CD14-positive monocyte (primary cell): ENCODE measurements at regions not wholly inside any gene's neighbourhood (a gene's known extent, or its start where the extent isn't known, plus 50 kb on each side); places are given as distances from the start of the nearest gene placed in this dataset.
A peak's percentile ranks its signal among the peaks of the same experiment; 100 is the strongest.

ENCODE experiments used
- DNase-seq, 3 donors: peaks; one replicate each; pipeline ENCODE4 v3.0.0-alpha.2; 2011 to 2022
- H2AFZ ChIP-seq: 2 replicates; pipeline ENCODE4 v1.6.0; 2012; ENCODE audit warnings: mild to moderate bottlenecking, low read depth, low read length, inconsistent platforms; ENCODE audit not compliant: insufficient read depth, poor library complexity, severe bottlenecking
- H3K27ac ChIP-seq, 2 donors: 1 replicate in 1 of 2; 2 replicates in 1 of 2; pipeline ENCODE4 v1.5.1; 2012 to 2013; ENCODE audit warnings: low read length in 2 of 2, control low read depth in 1 of 2, inconsistent platforms in 1 of 2, low read depth in 1 of 2, mild to moderate bottlenecking in 1 of 2
- H3K27me3 ChIP-seq, 2 donors: one replicate each; pipeline versions ENCODE4 v1.6.0 to v1.6.1; 2011 to 2013; ENCODE audit warnings: low read length in 2 of 2; ENCODE audit not compliant: control insufficient read depth in 2 of 2, insufficient read depth in 2 of 2
- H3K36me3 ChIP-seq, 2 donors: replicated peaks in 1 of 2; 1 replicate in 1 of 2; 2 replicates in 1 of 2; pipeline versions ENCODE4 v1.5.1 to v1.6.1; 2012 to 2013; ENCODE audit warnings: low read length in 2 of 2, control low read depth in 1 of 2, inconsistent platforms in 1 of 2, mild to moderate bottlenecking in 1 of 2; ENCODE audit not compliant: insufficient read depth in 2 of 2, control insufficient read depth in 1 of 2
- H3K4me1 ChIP-seq, 2 donors: 1 replicate in 1 of 2; 2 replicates in 1 of 2; pipeline versions ENCODE4 v1.5.1 to v1.6.1; 2012 to 2013; ENCODE audit warnings: low read length in 2 of 2, control low read depth in 1 of 2, inconsistent platforms in 1 of 2, mild to moderate bottlenecking in 1 of 2, moderate library complexity in 1 of 2; ENCODE audit not compliant: insufficient read depth in 2 of 2, control insufficient read depth in 1 of 2
- H3K4me2 ChIP-seq: replicated peaks from 2 replicates; pipeline ENCODE3; 2012; ENCODE audit warnings: low read length, moderate library complexity, mild to moderate bottlenecking; ENCODE audit not compliant: poor library complexity, severe bottlenecking; ENCODE audit errors: extremely low read depth
- H3K4me3 ChIP-seq, 3 experiments: fragments of 200-600 bp in 1 of 3; sonication (generic) in 1 of 3; replicated peaks in 1 of 3; 1 replicate in 2 of 3; 2 replicates in 1 of 3; pipeline ENCODE4 v1.5.1; 2011 to 2013; ENCODE audit warnings: low read length in 3 of 3, mild to moderate bottlenecking in 3 of 3, control low read depth in 2 of 3, low read depth in 2 of 3, inconsistent platforms in 1 of 3, moderate library complexity in 1 of 3
- H3K79me2 ChIP-seq: 2 replicates; pipeline ENCODE4 v1.6.0; 2012; ENCODE audit warnings: mild to moderate bottlenecking, control low read depth, inconsistent platforms, low read length, moderate library complexity; ENCODE audit not compliant: insufficient read depth
- H3K9ac ChIP-seq: 2 replicates; pipeline ENCODE4 v1.6.0; 2017; ENCODE audit warnings: low read length, mild to moderate bottlenecking; ENCODE audit not compliant: insufficient read depth, poor library complexity, severe bottlenecking
- H3K9me3 ChIP-seq, 2 donors: replicated peaks in 1 of 2; 1 replicate in 1 of 2; 2 replicates in 1 of 2; pipeline versions ENCODE4 v1.5.1 to v1.6.1; 2012 to 2013; ENCODE audit warnings: low read length in 2 of 2, control low read depth in 1 of 2; ENCODE audit not compliant: control insufficient read depth in 1 of 2, insufficient read depth in 1 of 2
- H4K20me1 ChIP-seq: 2 replicates; pipeline ENCODE4 v1.6.0; 2012; ENCODE audit warnings: mild to moderate bottlenecking, low read length, control low read depth, moderate library complexity; ENCODE audit not compliant: insufficient read depth
- H3K27ac Mint-ChIP-seq, 7 donors: one replicate each; pipeline ENCODE4 v1.8.0; 2020; ENCODE audit warnings: mild to moderate bottlenecking in 7 of 7, mixed read lengths in 7 of 7, moderate library complexity in 6 of 7, inconsistent platforms in 2 of 7
- H3K27me3 Mint-ChIP-seq, 3 donors: one replicate each; pipeline ENCODE4 v1.8.0; 2021 to 2022; ENCODE audit warnings: low read depth in 3 of 3, mild to moderate bottlenecking in 3 of 3, mixed read lengths in 3 of 3, moderate library complexity in 3 of 3, inconsistent platforms in 1 of 3
- H3K36me3 Mint-ChIP-seq, 2 donors: one replicate each; pipeline ENCODE4 v1.8.0; 2020; ENCODE audit warnings: mixed read lengths in 2 of 2, inconsistent platforms in 1 of 2, mild to moderate bottlenecking in 1 of 2
- H3K4me1 Mint-ChIP-seq: one replicate; pipeline ENCODE4 v1.8.0; 2020; ENCODE audit warnings: mild to moderate bottlenecking, mixed read lengths
- H3K4me3 Mint-ChIP-seq, 2 donors: one replicate each; pipeline ENCODE4 v1.8.0; 2020; ENCODE audit warnings: mild to moderate bottlenecking in 2 of 2, mixed read lengths in 2 of 2, moderate library complexity in 1 of 2
- H3K9me3 Mint-ChIP-seq, 7 donors: one replicate each; pipeline ENCODE4 v1.8.0; 2020 to 2022; ENCODE audit warnings: mixed read lengths in 7 of 7, mild to moderate bottlenecking in 6 of 7, moderate library complexity in 6 of 7, inconsistent platforms in 2 of 7
- CTCF ChIP-seq: fragments of 200-600 bp; IDR thresholded peaks from one replicate; pipeline ENCODE4 v1.8.0; 2022; ENCODE audit warnings: antibody characterized with exemption, mild to moderate bottlenecking
- WGBS: methylation state at CpG from one replicate; pipeline ENCODE4 v1.1.5; 2013; ENCODE audit warnings: missing lambda C conversion rate; ENCODE audit not compliant: insufficient coverage; 5-methylcytosine and 5-hydroxymethylcytosine counted together
- intact Hi-C, 2 donors: fragments of 100-400 bp; cut with micrococcal nuclease; formaldehyde crosslinking; loops; one replicate each; pipeline versions ENCODE4 v1.15.0 to v1.15.1; 2023

GRCh38 chr2:201964631-201965206 lies 68.9 kb upstream of the FZD7 start:
- no peaks in the 10 kb centered on the region for H3K36me3 Mint-ChIP-seq
- WGBS = 69% methylated on average over 5 of the region's 7 CpGs
- no peaks in the 10 kb centered on the region for H3K4me1 ChIP-seq
- H3K36me3 ChIP-seq = no peaks in the 10 kb centered on the region
- TF ChIP-seq CTCF = no peak
- no peak overlapping the region for H3K9ac ChIP-seq
- H3K27me3 ChIP-seq = no peaks in the 10 kb centered on the region
- peak overlapping the region in 1 of 7 donors; percentile 35 for H3K27ac Mint-ChIP-seq
- peaks cover 19% of the 10 kb centered on the region for H3K4me1 Mint-ChIP-seq
- no peak overlapping the region for H2AFZ ChIP-seq
- H3K4me2 ChIP-seq = no peak overlapping the region
- H4K20me1 ChIP-seq = no peaks in the 10 kb centered on the region
- intact Hi-C loops = no loop called here
- peaks cover 0 to 4% (median 0%) of the 10 kb centered on the region in 7 donors for H3K9me3 Mint-ChIP-seq
- H3K4me3 Mint-ChIP-seq = peak overlapping the region in 1 of 2 donors; percentile 31
- no peak overlapping the region for H3K4me3 ChIP-seq
- H3K27ac ChIP-seq = no peak overlapping the region
- H3K27me3 Mint-ChIP-seq = peaks cover 0 to 2% (median 0%) of the 10 kb centered on the region in 3 donors
- no peaks in the 10 kb centered on the region for H3K79me2 ChIP-seq
- no peak for DNase-seq
- H3K9me3 ChIP-seq = no peaks in the 10 kb centered on the region

GRCh38 chr2:201965550-201965949 lies 68.1 kb upstream of the FZD7 start:
- Mint-ChIP-seq H3K9me3 (peaks cover 0 to 4% (median under 1%) of the 10 kb centered on the region in 7 donors), H3K27me3 (peaks cover 0 to 2% (median 1%) of the 10 kb centered on the region in 3 donors), H3K36me3 (no peaks in the 10 kb centered on the region), H3K27ac (no peak overlapping the region), H3K4me3 (no peak overlapping the region), H3K4me1 (peaks cover 25% of the 10 kb centered on the region)
- peaks cover 0 to under 1% of the 10 kb centered on the region in 2 donors for H3K9me3 ChIP-seq
- no peak overlapping the region for H2AFZ ChIP-seq
- H3K4me2 ChIP-seq = no peak overlapping the region
- no peaks in the 10 kb centered on the region for H3K36me3 ChIP-seq
- no peak overlapping the region for H3K27ac ChIP-seq
- DNase-seq = no peak
- intact Hi-C loops = no loop called here
- H3K4me1 ChIP-seq = no peaks in the 10 kb centered on the region
- no peak for TF ChIP-seq CTCF
- H3K9ac ChIP-seq = no peak overlapping the region
- no peaks in the 10 kb centered on the region for H4K20me1 ChIP-seq
- no peaks in the 10 kb centered on the region for H3K79me2 ChIP-seq
- H3K27me3 ChIP-seq = no peaks in the 10 kb centered on the region
- H3K4me3 ChIP-seq = no peak overlapping the region
- WGBS = 80% methylated on average over 1 of the region's 3 CpGs
